Stimulated activated CD4-positive, alpha-beta T cell treated with anti-CD3 and anti-CD28 coated beads, Interleukin-1b, Interleukin-23, amount 100 ng/mL, for 24 hours (primary cell): ENCODE measurements at regions not wholly inside any gene's neighbourhood (a gene's known extent, or its start where the extent isn't known, plus 50 kb on each side); places are given as distances from the start of the nearest gene placed in this dataset.

Source experiments
- DNase-seq, 4 experiments: peaks; one replicate each; pipeline ENCODE4 v3.0.0-alpha.2; 2020; ENCODE audit warnings: low read depth in 4 of 4, low spot score in 1 of 4

GRCh38 chr13:30151388-30151787, 156.0 kb downstream of the KATNAL1 start:
- no peak for DNase-seq

GRCh38 chr13:30149248-30149647, 158.1 kb downstream of the KATNAL1 start:
- no peak for DNase-seq

- DNase-seq, result no peak
Measured at GRCh38 chr13:30148786-30149185, 158.6 kb downstream of the KATNAL1 start.

- no peak for DNase-seq
Measured at GRCh38 chr13:30148171-30148754, 159.1 kb downstream of the KATNAL1 start.

- DNase-seq, result no peak
Measured at GRCh38 chr13:30147421-30147820, 159.9 kb downstream of the KATNAL1 start.

- DNase-seq, result no peak
Measured at GRCh38 chr13:30147015-30147414, 160.3 kb downstream of the KATNAL1 start.

GRCh38 chr13:30145709-30146367, 161.5 kb downstream of the KATNAL1 start:
- peak in 2 of 4 experiments; percentile 15 to 40 for DNase-seq

GRCh38 chr13:30143666-30144400, 163.5 kb downstream of the KATNAL1 start:
- DNase-seq, result no peak

- DNase-seq, result no peak
Measured at GRCh38 chr13:30142486-30143211, 164.7 kb downstream of the KATNAL1 start.

- no peak for DNase-seq
Measured at GRCh38 chr13:30141775-30142485, 165.4 kb downstream of the KATNAL1 start.

GRCh38 chr13:30140973-30141372, 166.4 kb downstream of the KATNAL1 start:
- no peak for DNase-seq

GRCh38 chr13:30138511-30138910, 168.8 kb downstream of the KATNAL1 start:
- DNase-seq, result no peak

GRCh38 chr13:30135868-30136267, 171.5 kb downstream of the KATNAL1 start:
- DNase-seq, result no peak

GRCh38 chr13:30135351-30135750, 172.0 kb downstream of the KATNAL1 start:
- DNase-seq, result no peak

- DNase-seq, result no peak
Measured at GRCh38 chr13:30134578-30134977, 172.8 kb downstream of the KATNAL1 start.

- DNase-seq, result no peak
Measured at GRCh38 chr13:30133996-30134395, 173.4 kb downstream of the KATNAL1 start.

GRCh38 chr13:30133554-30133912, 173.8 kb downstream of the KATNAL1 start:
- no peak for DNase-seq

GRCh38 chr13:30132623-30133553, 174.5 kb downstream of the KATNAL1 start:
- DNase-seq, result peak; percentile 95 to 98 (median 98)

- no peak for DNase-seq
Measured at GRCh38 chr13:30129411-30129810, 177.9 kb downstream of the KATNAL1 start.

GRCh38 chr13:30128591-30128990, 178.8 kb downstream of the KATNAL1 start:
- DNase-seq, result no peak
